D721Med (cell line): ENCODE measurements at regions not wholly inside any gene's neighbourhood (a gene's known extent, or its start where the extent isn't known, plus 50 kb on each side); places are given as distances from the start of the nearest gene placed in this dataset.

ENCODE experiments used
- DNase-seq: peaks from one replicate; pipeline ENCODE4 v3.0.0; 2011; ENCODE audit warnings: low spot score; ENCODE audit not compliant: insufficient read length
- FAIRE-seq: peaks from 2 replicates; lab custom pipeline; 2011; peaks lifted over from hg19 to GRCh38; lab: Jason Lieb, UNC
- CTCF ChIP-seq: IDR thresholded peaks from 2 replicates; pipeline ENCODE4 v1.5.1; 2012; ENCODE audit warnings: mild to moderate bottlenecking, control low read depth; ENCODE audit not compliant: insufficient read depth; ENCODE audit errors: missing control alignments

DNA sequence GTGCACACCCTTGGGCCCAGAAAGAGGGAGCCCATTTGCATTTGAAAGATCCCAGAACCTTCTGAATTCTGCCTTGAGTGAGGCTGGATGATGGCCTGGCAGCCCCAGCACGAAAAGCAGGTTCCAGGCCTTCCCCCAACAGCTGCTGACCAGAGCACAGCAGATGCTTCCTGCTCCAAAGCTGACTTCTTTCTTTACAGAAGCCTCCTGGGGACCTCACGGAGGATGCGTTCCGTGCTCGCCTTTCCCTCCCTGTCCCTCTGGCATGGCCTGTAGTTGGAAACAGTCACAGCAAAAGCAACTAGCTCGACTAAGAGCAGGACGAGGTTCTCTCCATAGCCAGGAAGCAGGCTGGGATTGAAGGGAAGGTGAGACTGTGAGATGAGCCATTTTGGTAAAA lies 107.7 kb upstream of the B3GAT1 start:
- no peak for DNase-seq
- no peak for FAIRE-seq

GRCh38 chr11:134519390-134519750 lies 107.3 kb upstream of the B3GAT1 start:
- TF ChIP-seq CTCF = no peak
- FAIRE-seq (no peak), DNase-seq (no peak)

More for the DNA sequence above, 107.7 kb upstream of the B3GAT1 start:
- no peak for TF ChIP-seq CTCF

GRCh38 chr11:134518616-134519389 lies 106.8 kb upstream of the B3GAT1 start:
- FAIRE-seq = no peak
- DNase-seq = no peak
- TF ChIP-seq CTCF = no peak

DNA sequence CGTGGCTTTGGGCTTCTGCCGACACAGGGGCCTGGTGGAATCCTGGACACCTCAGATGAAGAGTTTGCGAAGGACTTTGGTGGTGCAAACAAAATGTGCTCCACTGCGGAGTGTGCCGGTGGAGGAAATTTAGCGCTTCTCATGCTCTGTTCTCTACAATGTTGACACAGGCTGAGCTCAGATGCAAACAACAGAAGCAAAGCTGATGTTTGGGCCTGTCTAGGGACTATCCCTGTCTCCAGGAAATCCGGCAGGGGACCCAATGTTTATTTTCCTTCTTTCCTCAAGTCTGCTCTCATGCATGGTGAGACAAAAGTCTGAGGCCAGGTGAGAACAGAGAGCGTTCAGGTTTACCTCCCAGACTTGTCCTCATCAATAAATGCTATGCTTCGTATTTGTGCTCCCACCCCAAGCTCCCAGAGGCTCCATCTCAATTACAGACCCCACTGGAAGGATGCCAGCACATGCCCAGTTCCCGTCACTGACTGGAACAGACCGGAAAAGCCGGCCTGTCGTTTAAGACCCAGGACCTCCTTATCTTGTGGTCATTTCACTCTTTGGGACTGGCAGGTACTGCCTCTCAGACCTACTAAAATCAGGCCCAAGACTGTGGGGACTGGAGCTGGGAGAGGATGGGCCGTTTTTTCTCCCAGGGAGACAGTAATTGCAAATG lies 105.7 kb upstream of the B3GAT1 start:
- DNase-seq (no peak), FAIRE-seq (no peak)
- no peak for TF ChIP-seq CTCF

DNA sequence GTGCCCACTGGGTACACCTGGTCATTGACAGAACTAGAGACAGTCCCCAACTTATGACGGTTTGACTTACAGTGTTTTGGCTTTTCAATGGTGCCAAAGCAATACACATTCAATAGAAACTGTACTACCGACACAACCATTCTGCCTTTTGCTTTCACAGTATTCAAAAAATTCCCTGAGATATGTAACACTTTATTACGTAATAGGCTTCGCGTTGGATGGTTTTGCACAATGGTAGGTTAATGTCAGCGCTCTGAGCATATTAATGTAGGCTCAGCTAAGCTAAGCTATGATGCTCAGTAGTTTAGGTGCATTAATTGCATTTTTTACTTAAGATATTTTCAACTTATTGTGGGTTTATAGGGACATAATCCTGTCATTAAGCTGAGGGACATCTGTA lies 105.1 kb upstream of the B3GAT1 start:
- no peak for TF ChIP-seq CTCF
- DNase-seq = no peak
- no peak for FAIRE-seq

- no peak for TF ChIP-seq CTCF
- FAIRE-seq (no peak), DNase-seq (peak; percentile 53)
Observed at GRCh38 chr11:134516529-134516928, 104.5 kb upstream of the B3GAT1 start.
